ENCODE measurements at regions not wholly inside any gene's neighbourhood (a gene's known extent, or its start where the extent isn't known, plus 50 kb on each side); places are given as distances from the start of the nearest gene placed in this dataset.
A peak's percentile ranks its signal among the peaks of the same experiment; 100 is the strongest.

DNA sequence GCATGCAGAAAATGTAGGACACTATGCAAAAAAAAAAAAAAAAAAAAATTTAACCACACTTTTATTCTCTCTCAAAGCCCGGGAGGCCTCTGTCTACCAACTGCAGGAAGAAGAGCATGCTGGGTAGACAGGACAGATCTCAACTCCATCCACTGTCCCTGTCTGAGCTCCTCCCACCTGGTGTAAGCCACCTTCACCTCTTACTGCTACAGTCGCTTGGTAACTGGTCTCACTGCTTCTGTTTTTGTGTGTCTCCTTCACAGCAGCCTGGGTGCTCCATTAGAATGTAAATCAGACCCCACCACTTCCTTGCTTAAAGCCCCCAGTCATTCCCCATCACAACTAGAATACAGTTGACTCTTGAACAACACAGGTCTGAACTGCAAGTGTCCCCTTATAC is 115.1 kb upstream of the PROK2 start:
- no peak for DNase-seq (ENCODE audit: low read depth in 3 of 3)

DNA sequence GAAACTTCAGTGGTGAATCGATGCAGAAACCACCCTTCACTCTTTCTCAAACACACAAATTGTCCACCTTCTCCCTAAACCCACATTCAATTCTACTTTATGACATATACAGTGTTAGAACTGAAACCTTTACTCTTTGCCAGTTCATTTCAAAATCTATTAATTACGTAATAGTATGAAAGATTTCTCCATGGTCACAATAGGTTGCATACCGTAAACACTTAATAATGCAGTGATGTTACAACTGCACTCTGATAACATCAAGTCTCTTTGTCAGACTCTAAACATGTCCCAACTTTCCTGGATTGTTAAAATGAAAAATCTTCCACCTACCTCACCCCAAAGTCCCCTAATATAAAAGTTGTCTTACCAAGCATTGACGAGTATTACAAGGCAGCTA is 111.8 kb upstream of the PROK2 start:
- DNase-seq (ENCODE audit: low read depth in 3 of 3), result no peak

DNA sequence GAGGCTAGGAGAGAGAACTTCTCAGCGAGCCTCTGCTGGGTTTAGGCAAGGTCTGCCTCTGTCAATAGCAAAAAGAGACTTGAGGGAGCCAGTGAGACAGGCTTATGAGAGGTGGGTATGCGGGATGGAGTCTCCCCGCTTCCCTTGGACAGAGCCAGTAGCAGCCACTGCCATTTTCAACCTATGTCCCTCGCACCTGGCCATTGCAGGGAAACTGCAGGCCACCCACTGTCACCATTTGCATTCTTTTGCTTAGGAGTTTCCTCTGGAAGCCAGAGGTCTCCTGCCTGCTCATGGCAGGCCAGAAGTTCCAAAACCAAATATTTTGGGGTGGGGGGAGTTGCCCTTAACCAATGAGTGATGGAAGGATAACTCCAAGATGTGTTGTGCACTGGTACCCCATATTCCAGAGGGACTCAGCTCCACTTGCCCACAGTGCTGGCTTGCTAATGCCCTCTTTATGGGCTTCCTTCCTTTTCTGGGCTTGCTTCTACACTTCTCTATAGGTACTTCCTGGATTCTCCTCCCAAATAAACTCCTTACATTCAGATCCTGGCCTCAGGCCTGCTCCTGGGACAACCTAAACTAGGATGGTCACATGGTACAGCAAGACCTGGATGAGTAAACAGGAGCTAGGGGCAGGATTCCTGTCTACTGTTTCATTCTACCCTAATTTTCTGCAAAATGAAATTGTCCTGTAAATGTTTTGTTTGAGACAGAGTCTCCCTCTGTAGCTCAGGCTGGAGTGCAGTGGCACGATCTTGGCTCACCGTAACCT is 108.9 kb upstream of the PROK2 start:
- no peak for DNase-seq (ENCODE audit: low read depth in 3 of 3)

DNA sequence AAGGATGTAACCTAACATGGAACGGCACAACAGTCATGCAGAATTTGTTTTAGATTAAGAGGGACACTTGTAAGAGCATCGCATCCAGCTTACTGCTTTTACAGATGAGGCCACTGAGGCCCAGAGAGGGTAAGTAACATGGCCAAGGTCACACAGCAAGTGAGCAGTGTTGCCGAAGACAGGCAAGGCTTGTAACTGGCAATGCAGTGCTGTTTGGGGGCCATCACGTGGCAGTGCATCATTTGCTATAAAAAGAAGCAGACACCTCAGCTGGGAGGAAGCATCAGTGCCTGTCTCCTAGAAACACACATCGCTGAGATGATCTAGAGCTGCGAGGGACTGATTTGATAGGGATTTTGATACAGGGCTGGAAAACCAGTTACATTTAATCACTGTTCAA is 108.2 kb upstream of the PROK2 start:
- DNase-seq (ENCODE audit: low read depth in 3 of 3), result no peak

DNA sequence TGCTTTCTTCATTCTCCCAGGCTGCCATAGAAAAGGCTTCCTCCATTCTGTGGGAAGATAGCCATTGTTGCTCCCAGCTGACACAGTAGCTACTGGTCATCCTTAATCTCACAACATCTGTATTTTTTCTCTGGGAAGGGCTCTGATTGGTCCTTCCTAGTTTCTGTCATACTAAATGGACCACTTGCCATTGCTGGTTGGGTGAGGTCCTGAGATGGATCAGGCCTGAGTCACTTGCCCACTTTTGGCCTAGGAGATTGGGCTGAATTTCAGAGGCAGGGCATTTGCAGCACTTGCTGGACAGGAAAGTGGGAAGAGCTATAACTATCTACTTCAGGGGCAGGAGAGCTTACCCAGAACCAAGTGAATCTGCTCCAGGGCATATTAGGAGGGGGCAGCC is 106.5 kb upstream of the PROK2 start:
- DNase-seq (ENCODE audit: low read depth in 3 of 3), result no peak

DNA sequence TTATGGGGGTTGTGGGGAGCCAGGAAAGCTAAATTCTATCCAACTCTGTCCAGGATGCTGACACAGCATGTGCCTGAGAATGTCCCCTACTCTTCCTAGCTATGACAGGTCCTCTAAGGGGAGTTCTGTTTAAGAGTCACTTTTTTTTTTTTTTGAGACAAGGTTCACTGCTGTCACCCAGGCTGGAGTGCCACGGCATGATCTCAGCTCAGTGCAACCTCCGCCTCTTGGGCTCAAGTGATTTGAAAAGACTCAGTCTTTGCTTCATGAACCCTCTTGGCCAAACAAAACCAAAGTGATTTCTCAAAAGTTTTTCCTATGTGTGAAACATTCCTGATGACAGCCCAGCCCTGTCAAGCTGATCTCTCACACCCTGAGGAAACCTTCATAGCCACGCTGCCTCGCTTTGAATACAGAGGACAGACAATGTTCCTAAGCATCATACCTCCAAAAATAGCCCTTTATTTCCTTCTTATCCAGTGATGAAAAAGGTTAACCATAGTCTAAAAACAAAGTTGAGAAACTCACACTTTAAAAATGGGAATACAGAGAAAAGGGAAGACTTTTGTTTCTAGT is 105.5 kb upstream of the PROK2 start:
- no peak for DNase-seq (ENCODE audit: low read depth in 3 of 3)

DNA sequence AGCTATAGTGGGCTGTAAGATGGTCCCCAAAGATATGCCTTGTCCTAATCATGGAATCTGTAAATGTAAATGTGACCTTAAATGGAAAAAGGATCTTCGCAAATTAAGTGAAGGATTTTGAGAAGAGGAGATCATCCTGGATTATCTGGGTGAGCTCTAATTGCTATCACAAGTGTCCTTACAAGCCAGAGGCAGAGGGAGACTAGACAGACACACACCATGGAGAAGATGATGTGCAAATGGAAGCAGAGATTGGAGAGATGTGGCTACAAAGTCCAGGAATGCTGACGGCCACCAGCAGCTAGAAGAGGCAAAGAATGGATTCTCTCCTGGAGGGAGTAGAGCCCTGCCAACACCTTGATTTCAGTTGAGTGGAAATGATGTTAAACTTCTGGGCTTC is 102.3 kb upstream of the PROK2 start:
- DNase-seq (ENCODE audit: low read depth in 3 of 3), result no peak

DNA sequence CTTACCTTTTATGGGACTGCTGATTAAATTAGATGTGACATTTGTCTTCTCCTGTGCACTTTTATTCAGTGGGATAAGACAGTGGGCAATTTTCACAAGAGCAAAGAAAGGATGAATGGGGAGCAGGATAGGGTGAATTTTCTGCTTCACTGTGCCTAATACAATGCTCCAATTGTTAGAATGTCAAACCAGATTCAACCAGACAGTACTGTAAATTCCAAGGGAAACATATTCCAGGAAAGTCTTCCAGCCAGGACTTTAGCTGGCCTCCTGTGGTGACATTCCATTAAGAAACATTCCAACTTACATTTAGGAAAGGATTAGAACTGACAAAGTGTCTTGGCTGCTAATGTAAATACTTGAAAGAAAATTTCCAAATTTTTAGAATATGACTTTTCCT is 100.1 kb upstream of the PROK2 start:
- no peak for DNase-seq (ENCODE audit: low read depth in 3 of 3)

DNA sequence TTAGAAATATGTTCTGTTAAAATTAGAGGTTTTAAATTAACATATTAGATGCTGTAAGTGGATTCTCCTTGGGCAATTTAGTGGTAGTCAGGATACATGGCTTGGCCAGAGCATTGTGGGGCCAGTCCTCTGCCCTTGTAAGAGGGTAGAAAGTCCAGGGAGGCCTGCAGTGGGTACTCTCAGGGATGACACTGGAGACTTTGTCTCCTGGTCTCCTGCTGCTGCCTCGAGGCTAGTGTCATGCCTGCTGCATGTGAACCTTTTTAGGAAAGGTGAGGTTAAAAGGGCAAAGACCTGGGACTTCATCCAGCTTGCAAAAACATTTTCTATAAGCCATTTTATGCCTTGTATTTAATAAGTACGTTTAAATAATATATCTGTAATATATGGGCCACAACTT is 96.8 kb upstream of the PROK2 start:
- DNase-seq (ENCODE audit: low read depth in 3 of 3), result no peak

DNA sequence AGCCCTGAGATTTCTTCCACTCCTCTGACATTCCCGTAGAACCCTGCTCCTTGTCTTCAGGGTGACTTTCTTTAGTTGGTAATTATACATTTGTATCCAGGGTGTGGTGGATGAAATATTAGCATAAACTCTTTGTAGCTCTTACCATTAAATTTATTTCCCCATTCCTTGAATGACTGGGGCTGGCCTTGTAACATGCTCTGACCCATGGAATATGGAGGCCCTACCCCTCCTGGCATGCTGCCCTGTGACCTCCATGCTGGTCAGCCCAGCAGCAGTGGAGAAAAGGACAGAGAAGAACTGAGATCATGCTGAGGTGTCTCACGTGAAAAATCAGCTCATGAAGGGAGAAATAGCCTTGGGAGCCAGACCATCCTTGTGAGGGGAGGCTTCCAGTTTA is 96.1 kb upstream of the PROK2 start:
- no peak for DNase-seq (ENCODE audit: low read depth in 3 of 3)

DNA sequence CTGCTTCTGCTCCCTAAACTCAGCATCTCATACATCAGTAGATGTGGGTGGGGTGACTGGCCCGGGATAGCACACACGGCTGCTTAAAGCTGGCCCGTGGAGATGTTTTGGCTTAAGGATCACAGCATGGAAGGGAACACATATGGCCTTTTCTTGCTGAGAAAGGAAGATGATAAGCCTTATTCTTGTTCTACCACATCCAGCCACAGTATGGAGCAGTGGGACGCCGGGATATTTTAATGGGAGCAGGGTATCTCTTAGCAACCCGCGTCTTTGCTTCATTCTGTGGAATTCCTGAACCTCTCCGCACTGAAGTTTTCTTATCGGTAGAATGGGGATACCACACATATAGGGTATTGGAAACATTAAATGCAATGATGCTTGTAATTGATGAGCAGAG is 94.1 kb upstream of the PROK2 start:
- DNase-seq (ENCODE audit: low read depth in 3 of 3), result no peak

DNA sequence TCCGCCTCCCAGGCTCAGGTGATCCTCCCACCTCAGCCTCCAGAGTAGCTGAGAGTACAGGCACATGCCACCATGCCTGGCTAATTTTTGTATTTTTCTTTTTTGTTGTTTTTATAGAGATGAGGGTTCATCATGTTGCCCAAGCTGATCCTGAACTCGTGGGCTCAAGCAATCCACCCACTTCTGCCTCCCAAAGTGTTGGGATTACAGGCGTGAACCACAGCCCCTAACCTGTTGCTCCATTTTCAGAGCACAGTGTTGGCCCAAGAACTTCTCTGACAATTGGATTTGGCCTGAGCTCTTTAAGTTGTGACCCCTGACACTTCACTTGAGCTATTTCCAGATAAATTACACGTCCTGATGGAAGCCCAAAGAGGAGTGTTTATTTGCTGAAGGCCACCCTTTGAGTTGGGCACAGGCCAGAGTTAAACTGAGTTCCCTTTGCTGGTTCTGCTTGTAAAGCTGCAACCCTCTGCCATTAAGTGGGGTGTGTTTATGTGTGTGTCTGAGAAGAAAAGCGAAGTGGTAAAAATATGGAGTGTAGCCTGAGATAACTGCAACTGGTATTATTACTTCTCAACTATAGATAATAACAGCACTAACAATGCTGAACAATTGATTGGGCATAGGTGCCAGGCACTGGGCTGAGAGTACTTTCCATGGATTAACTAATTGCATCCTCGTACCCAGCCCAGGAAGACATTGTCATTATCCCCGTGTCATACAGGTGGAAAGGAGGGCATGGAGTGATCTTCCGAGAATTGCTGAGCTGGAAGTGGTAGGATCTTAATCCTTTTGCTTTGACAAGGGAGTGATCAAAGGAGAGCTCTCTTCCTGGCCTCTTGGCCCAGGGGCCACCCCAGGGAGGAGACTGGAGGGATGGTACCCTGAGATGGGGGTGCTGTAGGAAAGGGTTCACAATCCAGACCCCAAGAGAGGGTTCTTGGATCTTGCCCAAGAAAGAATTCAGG is 91.5 kb upstream of the PROK2 start:
- no peak for DNase-seq (ENCODE audit: low read depth in 3 of 3)

DNA sequence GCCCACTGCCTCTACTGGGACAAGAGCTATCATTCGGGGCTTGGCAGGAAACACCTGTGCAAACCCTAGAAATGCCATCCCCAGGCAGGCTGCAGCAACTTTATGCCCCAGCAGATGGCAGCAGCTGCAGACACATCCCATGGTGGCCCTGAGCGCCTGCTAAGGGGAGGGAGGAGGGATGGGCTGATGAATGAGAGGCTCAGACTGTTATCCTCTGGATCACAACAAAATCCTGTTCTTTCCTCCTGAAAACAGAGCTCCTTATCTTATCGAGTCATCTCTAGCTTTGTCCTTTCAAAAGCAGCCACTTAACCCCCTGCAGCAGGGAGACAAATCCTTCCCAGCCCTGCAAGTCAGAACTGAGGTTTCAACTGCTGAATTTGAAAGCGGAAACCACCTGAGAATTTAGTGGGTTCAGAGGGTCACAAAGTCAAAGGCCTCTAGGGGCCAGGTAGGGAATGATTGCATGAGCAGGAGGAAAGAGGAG is 90.6 kb upstream of the PROK2 start:
- peak; percentile 56 to 78 (median 66) for DNase-seq (ENCODE audit: low read depth in 3 of 3)

DNA sequence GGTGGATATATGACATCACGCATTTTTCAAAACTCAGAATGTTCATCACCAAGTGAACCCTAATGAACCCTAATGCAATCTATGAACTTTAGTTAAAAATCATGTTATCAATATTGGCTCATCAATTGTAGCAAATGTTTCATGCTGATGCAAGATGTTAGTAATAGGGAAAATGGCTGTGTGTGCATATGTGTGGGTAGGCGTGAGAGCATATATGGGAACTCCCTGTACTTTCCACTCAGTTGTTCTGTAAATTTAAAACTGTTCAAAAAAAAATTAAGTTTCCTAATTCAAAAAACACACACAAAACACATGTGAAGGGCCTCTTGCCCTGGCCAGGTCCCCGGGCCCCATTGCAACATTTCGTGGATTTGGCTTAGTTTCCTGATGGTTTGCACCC is 89.7 kb upstream of the PROK2 start:
- peak in 1 of 3 experiments; percentile 9 for DNase-seq (ENCODE audit: low read depth in 3 of 3)

DNA sequence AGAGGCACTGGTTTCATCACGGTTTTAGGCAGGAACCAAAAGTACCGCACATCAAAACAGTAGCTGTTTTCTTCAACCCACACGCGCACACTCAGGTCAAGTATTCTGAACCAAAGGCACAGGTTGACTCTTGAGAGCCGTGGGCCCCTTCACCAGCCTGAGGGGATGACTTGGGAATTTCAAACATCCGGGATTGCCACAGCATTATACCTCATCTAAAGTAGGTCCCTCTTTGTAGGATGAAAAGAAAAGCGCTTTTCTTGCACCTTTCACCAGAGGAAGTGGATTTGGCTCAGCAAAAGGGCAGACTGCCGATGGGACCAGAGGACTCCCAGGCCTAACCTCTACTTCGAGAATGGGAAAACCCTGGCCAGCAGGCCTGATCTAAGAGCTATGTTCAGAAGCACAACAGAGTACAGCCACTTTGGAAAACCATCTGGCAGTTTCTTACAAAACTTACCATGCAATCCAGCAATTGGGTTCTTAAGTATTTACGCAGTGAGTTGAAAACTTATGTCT is 88.2 kb upstream of the PROK2 start:
- no peak for DNase-seq (ENCODE audit: low read depth in 3 of 3)

DNA sequence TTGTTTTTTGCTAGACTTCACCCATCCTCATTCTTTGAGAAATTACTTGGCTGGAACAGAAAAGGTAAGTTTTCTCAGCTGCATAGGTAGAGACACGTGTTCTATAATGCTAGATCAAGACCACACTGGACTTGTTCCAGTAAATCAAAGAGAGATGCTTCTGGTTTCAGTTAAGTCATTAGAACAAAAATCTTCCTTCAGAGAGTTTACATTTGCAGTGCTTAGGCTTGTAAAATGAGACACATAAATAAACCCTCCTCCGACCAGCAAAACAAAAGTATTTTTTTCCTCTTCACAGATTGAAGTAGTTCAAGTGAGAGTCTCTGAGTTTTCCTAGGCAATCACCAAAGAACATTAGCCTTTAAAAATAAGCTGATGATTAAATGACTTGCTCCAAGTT is 87.3 kb upstream of the PROK2 start:
- no peak for DNase-seq (ENCODE audit: low read depth in 3 of 3)

DNA sequence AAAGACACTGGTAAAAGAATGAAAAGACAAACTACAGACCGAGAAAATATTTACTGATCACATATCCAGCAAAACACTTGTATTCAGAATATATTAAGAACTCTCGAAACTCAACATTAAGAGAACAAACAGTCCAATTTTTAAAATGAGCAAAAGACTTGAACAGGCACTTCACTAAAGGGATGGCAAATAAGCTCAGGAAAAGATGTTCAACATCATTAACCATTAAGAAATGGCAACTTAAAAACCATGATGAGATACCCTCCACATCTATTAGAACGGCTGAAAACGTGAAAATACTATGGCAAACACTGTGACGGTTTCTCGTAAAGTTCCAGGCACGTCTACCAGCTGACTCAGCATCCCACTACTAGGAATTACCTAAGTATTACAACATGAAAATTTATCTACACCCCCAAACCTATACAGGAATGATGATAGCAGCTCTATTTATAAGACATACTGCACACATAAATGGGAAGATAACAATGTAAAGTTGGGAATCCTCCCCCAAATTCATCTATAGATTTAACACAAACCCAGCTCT is 86.1 kb upstream of the PROK2 start:
- no peak for DNase-seq (ENCODE audit: low read depth in 3 of 3)

DNA sequence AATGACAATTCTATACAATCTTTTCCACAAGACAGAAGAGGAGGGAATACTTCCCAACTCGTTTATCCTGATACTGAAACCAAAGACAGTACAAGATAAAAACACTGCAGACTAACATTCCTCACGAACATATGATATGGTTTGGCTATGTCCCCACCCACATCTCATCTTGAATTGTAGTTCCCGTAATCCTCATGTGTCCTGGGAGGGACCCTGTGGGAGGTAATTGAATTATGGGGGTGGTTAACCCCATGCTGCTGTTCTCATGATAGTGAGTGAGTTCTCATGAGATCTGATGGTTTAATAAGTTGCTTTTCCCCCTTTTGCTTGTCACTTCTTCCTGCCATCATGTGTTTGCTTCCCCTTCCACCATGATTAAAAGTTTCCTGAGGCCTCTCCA is 83.9 kb upstream of the PROK2 start:
- DNase-seq (ENCODE audit: low read depth in 3 of 3), result no peak

DNA sequence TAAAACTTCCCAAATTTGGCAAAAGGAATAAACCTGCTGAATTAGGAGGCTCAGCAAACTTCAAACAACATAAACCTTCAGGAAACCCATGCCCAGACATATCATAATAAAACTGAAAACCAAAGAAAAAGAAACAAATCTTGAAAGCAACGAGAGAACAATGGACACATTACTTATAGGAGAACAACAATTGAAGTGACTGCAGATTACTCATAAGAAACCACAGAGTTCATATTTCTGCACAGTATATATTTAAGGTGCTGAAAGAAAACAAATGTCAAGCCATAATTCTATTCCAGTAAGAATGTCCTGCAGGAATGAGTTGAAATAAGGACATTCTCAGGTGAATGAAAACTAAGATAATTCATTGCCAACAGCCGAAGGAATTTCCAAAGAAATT is 80.8 kb upstream of the PROK2 start:
- DNase-seq (ENCODE audit: low read depth in 3 of 3), result no peak

DNA sequence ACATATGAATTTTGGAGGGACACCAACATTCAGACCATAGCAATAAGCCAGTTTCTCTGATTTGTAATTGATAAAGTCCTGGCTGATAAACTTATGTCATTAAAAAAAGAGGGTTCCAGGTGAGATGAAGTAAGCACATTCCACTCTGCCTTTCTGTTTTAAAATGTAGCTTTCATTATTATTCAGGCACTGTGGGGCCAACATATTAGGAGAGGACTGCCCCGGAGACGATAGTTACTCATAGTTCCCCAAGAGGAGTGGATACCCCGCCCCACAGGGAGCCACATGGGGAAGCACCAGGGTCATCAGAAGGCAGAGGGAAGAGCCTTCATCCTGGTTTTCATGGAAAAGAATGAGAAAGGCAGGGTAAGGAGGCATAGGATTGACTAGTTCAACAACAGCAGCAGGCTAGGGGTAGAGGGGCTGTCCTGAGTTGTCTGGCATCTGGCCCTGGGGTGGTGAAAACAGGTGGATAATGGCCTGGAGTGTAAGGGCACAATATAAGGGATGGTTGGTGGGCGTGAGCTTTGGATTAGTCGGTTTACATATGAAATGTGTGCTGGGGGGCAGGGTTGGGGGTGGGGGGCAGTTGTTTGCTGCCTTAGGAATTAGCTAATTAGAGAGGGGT is 78.7 kb upstream of the PROK2 start:
- DNase-seq (ENCODE audit: low read depth in 3 of 3), result no peak

DNA sequence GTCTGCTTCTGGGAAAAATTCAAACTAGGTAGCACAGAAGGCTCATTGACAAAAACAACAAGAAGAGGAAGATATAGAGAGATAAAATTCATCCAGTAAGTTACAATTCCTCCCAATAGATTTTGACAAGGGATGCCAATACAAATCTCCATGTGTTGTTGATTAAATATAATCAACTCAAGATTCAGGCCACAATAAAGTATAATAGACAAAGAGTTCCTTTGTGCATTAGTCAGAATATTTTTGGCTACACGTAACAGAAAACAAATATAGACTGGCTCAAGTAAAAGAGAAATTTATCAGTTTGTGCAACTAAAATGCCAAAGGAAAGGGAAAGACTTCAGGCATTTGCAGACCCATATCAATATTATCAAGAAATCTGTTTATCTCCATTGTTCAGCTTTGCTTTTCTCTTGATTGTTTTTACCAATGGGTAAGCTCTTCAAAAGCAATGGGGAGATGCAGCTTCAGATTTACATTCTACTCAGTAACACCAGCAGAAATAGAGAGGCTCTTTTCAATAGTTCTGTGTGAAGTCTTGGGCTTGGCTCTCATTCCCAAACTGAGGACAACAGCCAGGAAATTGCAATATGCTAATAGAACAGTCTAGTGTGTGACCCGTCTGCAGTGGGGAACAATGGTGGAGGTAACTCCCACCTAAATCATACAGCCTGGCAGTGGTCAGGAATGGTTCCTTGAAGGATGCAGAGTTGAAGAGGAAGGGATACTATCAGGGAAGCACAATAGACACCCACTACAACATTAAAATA is 77.6 kb upstream of the PROK2 start:
- no peak for DNase-seq (ENCODE audit: low read depth in 3 of 3)
